Suprapubic skin (tissue), 4 donors: ENCODE measurements at regions not wholly inside any gene's neighbourhood (a gene's known extent, or its start where the extent isn't known, plus 50 kb on each side); places are given as distances from the start of the nearest gene placed in this dataset.

Experiments
- EP300 ChIP-seq: sonication (generic); formaldehyde crosslinking; IDR thresholded peaks from one replicate; pipeline ENCODE4 v1.6.1; 2017; ENCODE audit warnings: antibody characterized with exemption
- POLR2A ChIP-seq, 2 donors: fragments of 450-650 bp; IDR thresholded peaks; one replicate each; pipeline ENCODE4 v1.6.1; 2017; ENCODE audit warnings: antibody characterized with exemption in 2 of 2, mild to moderate bottlenecking in 2 of 2, moderate library complexity in 2 of 2
- POLR2AphosphoS5 ChIP-seq, 3 donors: sonication (generic); formaldehyde crosslinking; IDR thresholded peaks; one replicate each; pipeline ENCODE4 v1.6.1; 2017; ENCODE audit warnings: antibody characterized with exemption in 3 of 3
- TF ChIP-seq, protein P1 (sequence below), 2 donors: fragments of 200-600 bp in 1 of 2; fragments of 450-650 bp in 1 of 2; sonication (generic) in 1 of 2; IDR thresholded peaks; one replicate each; pipeline ENCODE4 v1.5.1; 2016 to 2019; ENCODE audit warnings: antibody characterized with exemption in 2 of 2, mild to moderate bottlenecking in 1 of 2, moderate library complexity in 1 of 2

DNA sequence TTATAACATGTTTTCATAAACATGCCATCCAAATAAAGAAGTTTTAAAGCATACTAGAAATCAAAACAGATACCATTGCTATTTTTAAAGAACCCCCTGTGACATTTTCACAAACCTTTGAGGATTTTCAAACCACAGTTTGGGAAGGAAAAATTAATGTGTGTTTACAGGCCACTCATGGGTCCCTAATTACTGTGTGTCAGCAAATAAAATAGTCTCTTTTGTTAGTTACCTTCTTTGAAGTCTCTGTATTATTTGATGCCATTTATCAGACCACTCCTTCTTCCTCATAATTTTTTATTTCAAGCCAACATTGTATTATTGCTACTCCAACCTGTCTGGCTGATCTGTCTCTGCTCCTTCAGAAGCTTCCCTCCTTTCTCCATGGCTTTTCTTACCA lies 72.6 kb upstream of the TET2 start:
- TF ChIP-seq, protein P1, sequence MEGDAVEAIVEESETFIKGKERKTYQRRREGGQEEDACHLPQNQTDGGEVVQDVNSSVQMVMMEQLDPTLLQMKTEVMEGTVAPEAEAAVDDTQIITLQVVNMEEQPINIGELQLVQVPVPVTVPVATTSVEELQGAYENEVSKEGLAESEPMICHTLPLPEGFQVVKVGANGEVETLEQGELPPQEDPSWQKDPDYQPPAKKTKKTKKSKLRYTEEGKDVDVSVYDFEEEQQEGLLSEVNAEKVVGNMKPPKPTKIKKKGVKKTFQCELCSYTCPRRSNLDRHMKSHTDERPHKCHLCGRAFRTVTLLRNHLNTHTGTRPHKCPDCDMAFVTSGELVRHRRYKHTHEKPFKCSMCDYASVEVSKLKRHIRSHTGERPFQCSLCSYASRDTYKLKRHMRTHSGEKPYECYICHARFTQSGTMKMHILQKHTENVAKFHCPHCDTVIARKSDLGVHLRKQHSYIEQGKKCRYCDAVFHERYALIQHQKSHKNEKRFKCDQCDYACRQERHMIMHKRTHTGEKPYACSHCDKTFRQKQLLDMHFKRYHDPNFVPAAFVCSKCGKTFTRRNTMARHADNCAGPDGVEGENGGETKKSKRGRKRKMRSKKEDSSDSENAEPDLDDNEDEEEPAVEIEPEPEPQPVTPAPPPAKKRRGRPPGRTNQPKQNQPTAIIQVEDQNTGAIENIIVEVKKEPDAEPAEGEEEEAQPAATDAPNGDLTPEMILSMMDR (IDR thresholded peaks at IDR 0.05): no peak
- TF ChIP-seq POLR2AphosphoS5 (IDR thresholded peaks at IDR 0.05) (no peak), POLR2A (IDR thresholded peaks at IDR 0.05) (no peak), EP300 (no peak)
